Body of pancreas (tissue), 4 donors: ENCODE measurements at regions not wholly inside any gene's neighbourhood (a gene's known extent, or its start where the extent isn't known, plus 50 kb on each side); places are given as distances from the start of the nearest gene placed in this dataset.

ENCODE experiments used
- ATAC-seq: fragments of 150-250 bp; one replicate; pipeline ENCODE4 v1.9.1; 2016
- DNase-seq, 4 donors: peaks; one replicate each; pipeline ENCODE4 v3.0.0-alpha.2; 2019
- H3K27ac ChIP-seq, 4 donors: fragments of 200-600 bp; sonication (generic); 1 replicate in 3 of 4; 2 replicates in 1 of 4; pipeline versions ENCODE4 v1.5.1 to v1.6.1; 2016 to 2019; ENCODE audit warnings: mild to moderate bottlenecking in 1 of 4, mixed read lengths in 1 of 4, moderate library complexity in 1 of 4
- H3K27me3 ChIP-seq, 2 donors: fragments of 200-600 bp; sonication (generic); one replicate each; pipeline ENCODE4 v1.6.0; 2016; ENCODE audit warnings: mild to moderate bottlenecking in 1 of 2
- H3K36me3 ChIP-seq, 2 donors: fragments of 200-600 bp; sonication (generic); replicated peaks in 1 of 2; 2 replicates each; pipeline ENCODE4 v1.5.1; 2016; ENCODE audit warnings: low read depth in 2 of 2; ENCODE audit not compliant: insufficient read depth in 1 of 2
- H3K4me1 ChIP-seq: fragments of 200-600 bp; sonication (generic); one replicate; pipeline ENCODE4 v1.6.0; 2016
- H3K4me3 ChIP-seq, 2 donors: fragments of 200-600 bp; sonication (generic); 1 replicate in 1 of 2; 2 replicates in 1 of 2; pipeline ENCODE4 v1.5.1; 2016 to 2019
- H3K9me3 ChIP-seq, 3 donors: fragments of 200-600 bp; sonication (generic); 1 replicate in 2 of 3; 2 replicates in 1 of 3; pipeline ENCODE4 v1.5.1; 2016
- POLR2A ChIP-seq, 3 donors: fragments of 450-650 bp; IDR thresholded peaks; one replicate each; pipeline ENCODE4 v1.6.1; 2016; ENCODE audit warnings: antibody characterized with exemption in 3 of 3, mild to moderate bottlenecking in 2 of 3
- WGBS, 2 donors: methylation state at CpG; one replicate each; pipeline ENCODE4 v1.1.5; 2017; 5-methylcytosine and 5-hydroxymethylcytosine counted together
- intact Hi-C: fragments of 100-400 bp; cut with DNase I; formaldehyde crosslinking; loops from one replicate; pipeline ENCODE4 v1.15.1; 2023
- TF ChIP-seq, protein P1 (sequence below), 7 experiments: fragments of 450-650 bp in 4 of 7; fragments of 200-600 bp in 3 of 7; sonication (generic) in 3 of 7; IDR thresholded peaks; one replicate each; pipeline ENCODE4 v1.5.1; 2016 to 2019; ENCODE audit warnings: antibody characterized with exemption in 7 of 7

DNA sequence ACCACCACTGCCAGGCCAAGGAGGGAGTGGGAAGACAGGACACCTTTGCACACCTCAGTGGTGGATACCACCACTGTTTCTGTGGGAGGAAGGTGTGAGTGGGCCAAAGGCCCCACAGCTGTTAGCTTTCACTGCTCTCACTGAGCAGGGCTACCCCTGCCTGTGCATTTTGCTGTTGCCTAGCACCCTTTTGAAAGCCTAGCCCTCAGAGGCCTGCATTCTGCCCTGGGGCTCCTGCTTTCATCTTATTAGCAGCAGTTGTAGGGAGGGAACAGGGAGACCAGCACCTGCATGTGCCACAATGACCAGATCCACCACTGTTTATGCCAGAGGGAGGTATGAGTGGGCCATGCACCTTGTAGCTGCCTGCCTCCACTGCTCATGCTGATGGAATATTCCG is 110.9 kb upstream of the C21orf91 start:
- Histone ChIP-seq H3K4me1 (no peaks in the 10 kb centered on the region), H3K4me3 (no peak overlapping the region), H3K36me3 (no peaks in the 10 kb centered on the region), H3K9me3 (no peaks in the 10 kb centered on the region), H3K27ac (no peak overlapping the region), H3K27me3 (no peaks in the 10 kb centered on the region)
- DNase-seq (no peak), ATAC-seq (no peak)
- WGBS, 2 donors = 83% methylated on average over 1 of the region's 1 CpG; no CpG with 5 or more reads in 1 of the 2 donors
- TF ChIP-seq, protein P1, sequence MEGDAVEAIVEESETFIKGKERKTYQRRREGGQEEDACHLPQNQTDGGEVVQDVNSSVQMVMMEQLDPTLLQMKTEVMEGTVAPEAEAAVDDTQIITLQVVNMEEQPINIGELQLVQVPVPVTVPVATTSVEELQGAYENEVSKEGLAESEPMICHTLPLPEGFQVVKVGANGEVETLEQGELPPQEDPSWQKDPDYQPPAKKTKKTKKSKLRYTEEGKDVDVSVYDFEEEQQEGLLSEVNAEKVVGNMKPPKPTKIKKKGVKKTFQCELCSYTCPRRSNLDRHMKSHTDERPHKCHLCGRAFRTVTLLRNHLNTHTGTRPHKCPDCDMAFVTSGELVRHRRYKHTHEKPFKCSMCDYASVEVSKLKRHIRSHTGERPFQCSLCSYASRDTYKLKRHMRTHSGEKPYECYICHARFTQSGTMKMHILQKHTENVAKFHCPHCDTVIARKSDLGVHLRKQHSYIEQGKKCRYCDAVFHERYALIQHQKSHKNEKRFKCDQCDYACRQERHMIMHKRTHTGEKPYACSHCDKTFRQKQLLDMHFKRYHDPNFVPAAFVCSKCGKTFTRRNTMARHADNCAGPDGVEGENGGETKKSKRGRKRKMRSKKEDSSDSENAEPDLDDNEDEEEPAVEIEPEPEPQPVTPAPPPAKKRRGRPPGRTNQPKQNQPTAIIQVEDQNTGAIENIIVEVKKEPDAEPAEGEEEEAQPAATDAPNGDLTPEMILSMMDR (IDR thresholded peaks at IDR 0.05) = no peak
- no peak for TF ChIP-seq POLR2A (IDR thresholded peaks at IDR 0.05)
- intact Hi-C loops = no loop called here

DNA sequence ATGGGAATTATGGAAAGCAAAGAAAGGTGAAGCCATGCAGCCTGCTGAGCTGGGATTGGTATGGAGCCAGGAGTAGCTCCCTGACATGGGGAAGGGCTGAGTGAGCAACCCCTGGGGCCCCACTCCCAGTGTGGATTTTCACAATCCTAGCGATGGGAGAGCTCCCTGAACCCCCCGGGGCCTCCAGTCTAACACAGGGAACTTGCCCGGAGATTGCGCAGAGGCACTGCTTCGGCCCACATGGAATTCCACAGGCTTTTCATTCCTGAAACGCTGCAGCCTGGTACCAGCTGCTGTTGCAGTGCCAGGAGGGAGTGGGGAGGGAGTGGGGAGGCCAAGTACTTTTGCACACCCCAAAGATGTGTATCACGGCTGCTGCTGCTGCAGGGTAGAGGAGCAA is 110.4 kb upstream of the C21orf91 start:
- intact Hi-C loops = no loop called here

DNA sequence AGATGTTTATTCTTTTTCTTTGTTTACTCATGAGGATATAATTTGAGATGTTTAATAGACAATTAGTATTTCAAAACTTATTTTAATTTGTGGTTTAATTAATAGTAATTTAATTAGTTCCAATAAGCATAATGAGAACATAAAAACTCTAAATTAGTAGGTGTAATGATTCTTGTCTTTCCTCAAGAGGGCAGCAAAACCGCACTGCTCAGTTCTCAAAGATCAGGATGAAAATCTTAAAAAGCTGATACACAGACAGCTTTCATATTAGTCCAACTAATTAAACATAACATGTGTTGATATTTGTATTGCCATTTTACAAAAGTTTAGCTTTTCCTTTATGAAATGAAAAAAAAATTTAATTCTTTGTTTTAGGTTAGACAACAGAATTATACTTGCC is 106.7 kb upstream of the C21orf91 start:
- WGBS, 2 donors = 26 to 33% methylated on average over 1 of the region's 1 CpG
- Histone ChIP-seq H3K4me3 (no peak overlapping the region), H3K27ac (no peak overlapping the region), H3K9me3 (no peaks in the 10 kb centered on the region), H3K27me3 (no peaks in the 10 kb centered on the region), H3K4me1 (no peaks in the 10 kb centered on the region), H3K36me3 (no peaks in the 10 kb centered on the region)
- ATAC-seq (no peak), DNase-seq (no peak)
- intact Hi-C loops = no loop called here
- TF ChIP-seq, protein P1 (IDR thresholded peaks at IDR 0.05) = peak in 4 of 7 experiments; percentile 7 to 26 (median 20)
- TF ChIP-seq POLR2A (IDR thresholded peaks at IDR 0.05) = no peak

More for the DNA sequence above, 110.4 kb upstream of the C21orf91 start:
- WGBS, 2 donors = 50 to 79% methylated on average over 1 to 7 of the region's 7 CpGs
- H3K36me3 ChIP-seq = no peaks in the 10 kb centered on the region
- no peak for TF ChIP-seq POLR2A (IDR thresholded peaks at IDR 0.05)
- TF ChIP-seq, protein P1 (IDR thresholded peaks at IDR 0.05) = no peak
- H3K9me3 ChIP-seq = no peaks in the 10 kb centered on the region
- ATAC-seq (no peak), DNase-seq (no peak)
- H3K27ac ChIP-seq = no peak overlapping the region
- no peak overlapping the region for H3K4me3 ChIP-seq
- no peaks in the 10 kb centered on the region for H3K4me1 ChIP-seq
- H3K27me3 ChIP-seq = no peaks in the 10 kb centered on the region

DNA sequence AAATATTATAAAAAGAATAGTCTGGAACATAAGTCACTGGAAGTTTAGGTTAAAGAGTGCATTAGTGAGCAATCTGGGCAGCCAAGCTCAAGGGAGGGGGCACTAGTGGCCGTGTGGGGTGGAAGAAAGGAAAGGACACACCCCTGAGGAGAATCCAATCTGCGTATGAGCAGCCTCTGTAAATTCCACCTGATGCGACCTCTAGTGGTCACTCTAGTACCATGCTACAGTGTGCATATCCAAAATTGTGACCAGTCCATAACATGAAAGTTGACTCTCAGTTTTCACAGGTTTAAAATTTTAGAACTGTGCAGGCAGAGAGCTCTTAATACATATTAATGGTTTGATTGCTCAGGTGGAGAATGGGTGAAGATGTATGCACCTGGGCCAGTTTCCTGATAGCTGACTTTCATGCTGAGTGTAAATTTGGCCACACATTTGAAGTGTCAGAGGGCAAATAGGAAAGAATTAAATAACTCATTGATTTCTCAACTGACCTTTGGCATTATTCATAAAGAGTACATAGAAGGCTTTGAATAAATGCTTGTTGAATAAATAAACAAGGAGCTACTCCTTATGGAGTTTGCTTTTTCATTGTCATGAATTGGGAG is 105.9 kb upstream of the C21orf91 start:
- no peak for TF ChIP-seq POLR2A (IDR thresholded peaks at IDR 0.05)
- TF ChIP-seq, protein P1 (IDR thresholded peaks at IDR 0.05) = peak; percentile 64 to 80 (median 75)
- intact Hi-C loops = loop anchor here (5.0 kb wide), 1 partner anchor 253 kb away; no protein-coding TSS in a partner anchor
- Histone ChIP-seq H3K9me3 (no peaks in the 10 kb centered on the region), H3K27me3 (no peaks in the 10 kb centered on the region), H3K27ac (no peak overlapping the region), H3K4me3 (no peak overlapping the region), H3K4me1 (no peaks in the 10 kb centered on the region), H3K36me3 (no peaks in the 10 kb centered on the region)
- DNase-seq (peak; percentile 55 to 67 (median 65)), ATAC-seq (peak; percentile 87)
- WGBS, 2 donors = 0% methylated on average over 3 of the region's 3 CpGs
